22Rv1 (cell line): ENCODE measurements at regions not wholly inside any gene's neighbourhood (a gene's known extent, or its start where the extent isn't known, plus 50 kb on each side); places are given as distances from the start of the nearest gene placed in this dataset.

ENCODE experiments used
- ZFX ChIP-seq: fragments of 450-650 bp; IDR thresholded peaks from 2 replicates; pipeline ENCODE4 v1.6.1; 2017; ENCODE audit warnings: antibody characterized with exemption, borderline replicate concordance
- TF ChIP-seq, protein P1 (sequence below): fragments of 450-650 bp; IDR thresholded peaks from 2 replicates; pipeline ENCODE4 v1.5.1; 2017; ENCODE audit warnings: mild to moderate bottlenecking

DNA sequence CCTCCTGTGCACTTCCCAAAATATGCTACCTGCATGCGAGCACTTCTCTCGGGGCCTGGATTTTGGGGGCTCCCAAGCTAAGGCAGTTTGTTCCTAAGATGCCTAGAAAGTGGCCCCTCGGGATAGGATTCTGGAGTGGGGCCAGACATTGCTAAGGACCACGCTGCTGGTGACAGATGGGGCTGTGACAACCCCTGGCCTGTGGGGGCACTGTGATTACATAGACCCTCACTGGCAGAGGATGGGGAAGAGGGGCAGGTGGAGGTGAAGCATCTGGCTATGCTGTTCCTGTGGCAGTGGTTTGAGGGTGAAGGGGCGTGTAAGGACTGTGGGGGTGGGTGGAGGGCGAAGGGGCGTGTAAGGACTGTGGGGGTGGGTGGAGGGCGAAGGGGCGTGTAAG lies 128.4 kb downstream of the ENGASE start:
- TF ChIP-seq, protein P1, sequence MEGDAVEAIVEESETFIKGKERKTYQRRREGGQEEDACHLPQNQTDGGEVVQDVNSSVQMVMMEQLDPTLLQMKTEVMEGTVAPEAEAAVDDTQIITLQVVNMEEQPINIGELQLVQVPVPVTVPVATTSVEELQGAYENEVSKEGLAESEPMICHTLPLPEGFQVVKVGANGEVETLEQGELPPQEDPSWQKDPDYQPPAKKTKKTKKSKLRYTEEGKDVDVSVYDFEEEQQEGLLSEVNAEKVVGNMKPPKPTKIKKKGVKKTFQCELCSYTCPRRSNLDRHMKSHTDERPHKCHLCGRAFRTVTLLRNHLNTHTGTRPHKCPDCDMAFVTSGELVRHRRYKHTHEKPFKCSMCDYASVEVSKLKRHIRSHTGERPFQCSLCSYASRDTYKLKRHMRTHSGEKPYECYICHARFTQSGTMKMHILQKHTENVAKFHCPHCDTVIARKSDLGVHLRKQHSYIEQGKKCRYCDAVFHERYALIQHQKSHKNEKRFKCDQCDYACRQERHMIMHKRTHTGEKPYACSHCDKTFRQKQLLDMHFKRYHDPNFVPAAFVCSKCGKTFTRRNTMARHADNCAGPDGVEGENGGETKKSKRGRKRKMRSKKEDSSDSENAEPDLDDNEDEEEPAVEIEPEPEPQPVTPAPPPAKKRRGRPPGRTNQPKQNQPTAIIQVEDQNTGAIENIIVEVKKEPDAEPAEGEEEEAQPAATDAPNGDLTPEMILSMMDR, result no peak
- TF ChIP-seq ZFX, result no peak
